ENCODE measurements at regions not wholly inside any gene's neighbourhood (a gene's known extent, or its start where the extent isn't known, plus 50 kb on each side); places are given as distances from the start of the nearest gene placed in this dataset.

- no peak for TF ChIP-seq CTCF (IDR thresholded peaks at IDR 0.05)
These were observed 602.9 kb downstream of the NYAP2 start for GRCh38 chr2:226002438-226002837.

- no peak for TF ChIP-seq CTCF (IDR thresholded peaks at IDR 0.05)
These were observed 602.2 kb downstream of the NYAP2 start for GRCh38 chr2:226001716-226002115.

GRCh38 chr2:225999692-226000091 is 600.2 kb downstream of the NYAP2 start:
- TF ChIP-seq CTCF (IDR thresholded peaks at IDR 0.05) = no peak

GRCh38 chr2:225998653-225999052 is 599.1 kb downstream of the NYAP2 start:
- TF ChIP-seq CTCF (IDR thresholded peaks at IDR 0.05) = no peak

- no peak for TF ChIP-seq CTCF (IDR thresholded peaks at IDR 0.05)
These were observed 598.6 kb downstream of the NYAP2 start for GRCh38 chr2:225998116-225998515.

- no peak for TF ChIP-seq CTCF (IDR thresholded peaks at IDR 0.05)
These were observed 596.9 kb downstream of the NYAP2 start for GRCh38 chr2:225996462-225996828.

GRCh38 chr2:225995796-225996461 is 596.4 kb downstream of the NYAP2 start:
- TF ChIP-seq CTCF (IDR thresholded peaks at IDR 0.05) = no peak
